Endothelial cell of umbilical vein (primary cell): ENCODE measurements at regions not wholly inside any gene's neighbourhood (a gene's known extent, or its start where the extent isn't known, plus 50 kb on each side); places are given as distances from the start of the nearest gene placed in this dataset.

ENCODE experiments used
- BruUV-seq: library from RNA; stranded (reverse); fragments of 400-500 nt; replicated peaks from 2 replicates; lab custom pipeline; 2021; lab: Mats Ljungman, UMichigan
- CTCF ChIA-PET: fragments of 300-600, 350-600 bp; sonication (Branson Sonifier 250); formaldehyde crosslinking; loops from one replicate; lab custom pipeline; 2021; ENCODE audit warnings: antibody characterized with exemption, inconsistent platforms; lab: Charles Lee
- POLR2A ChIA-PET: fragments of 300-600, 350-600 bp; sonication (Branson Sonifier 250); formaldehyde crosslinking; loops from one replicate; lab custom pipeline; 2021; ENCODE audit warnings: antibody characterized with exemption, inconsistent platforms; lab: Charles Lee
- DNase-seq: peaks from one replicate; pipeline ENCODE4 v3.0.0-alpha.2; 2011; ENCODE audit warnings: low read depth, low spot score
- FAIRE-seq: peaks from 2 replicates; lab custom pipeline; 2011; peaks lifted over from hg19 to GRCh38; lab: Jason Lieb, UNC
- H2AFZ ChIP-seq: 2 replicates; pipeline ENCODE4 v1.6.0; 2012; ENCODE audit warnings: low read depth, low read length, control low read depth, inconsistent platforms
- H3K27ac ChIP-seq: 2 replicates; pipeline ENCODE4 v1.5.1; 2011; ENCODE audit warnings: low read depth, mild to moderate bottlenecking, control low read depth, low read length, moderate library complexity; ENCODE audit not compliant: insufficient read depth
- H3K27me3 ChIP-seq, 2 experiments: 2 replicates each; pipeline versions ENCODE4 v1.6.0 to v1.6.1; 2011; ENCODE audit warnings: low read length in 2 of 2, mixed read lengths in 1 of 2; ENCODE audit not compliant: control insufficient read depth in 2 of 2, insufficient read depth in 2 of 2
- H3K36me3 ChIP-seq, 2 experiments: 2 replicates in 1 of 2; 3 replicates in 1 of 2; pipeline ENCODE4 v1.5.1; 2011; ENCODE audit warnings: low read length in 2 of 2, mild to moderate bottlenecking in 1 of 2, moderate library complexity in 1 of 2; ENCODE audit not compliant: control insufficient read depth in 2 of 2, insufficient read depth in 2 of 2; ENCODE audit errors: extremely low read depth in 1 of 2
- H3K4me1 ChIP-seq: 3 replicates; pipeline ENCODE4 v1.5.1; 2011; ENCODE audit warnings: mild to moderate bottlenecking, low read length; ENCODE audit not compliant: control insufficient read depth, insufficient read depth; ENCODE audit errors: extremely low read depth
- H3K4me2 ChIP-seq: 2 replicates; pipeline ENCODE4 v1.6.1; 2011; ENCODE audit warnings: low read length, control low read depth, mixed read lengths; ENCODE audit not compliant: insufficient read depth
- H3K4me3 ChIP-seq, 3 experiments: fragments of 200-600 bp in 1 of 3; sonication (generic), shearing (Covaris generic) in 1 of 3; replicated peaks in 1 of 3; 2 replicates each; pipeline ENCODE4 v1.5.1; 2011 to 2016; ENCODE audit warnings: control low read depth in 3 of 3, low read length in 3 of 3, mild to moderate bottlenecking in 2 of 3, inconsistent platforms in 1 of 3, low read depth in 1 of 3, moderate library complexity in 1 of 3; ENCODE audit not compliant: insufficient read depth in 1 of 3
- H3K79me2 ChIP-seq: 2 replicates; pipeline ENCODE4 v1.6.0; 2012; ENCODE audit warnings: low read length, inconsistent platforms; ENCODE audit not compliant: control insufficient read depth, insufficient read depth
- H3K9ac ChIP-seq: replicated peaks from 2 replicates; pipeline ENCODE3; 2011; ENCODE audit warnings: low read length, control low read depth; ENCODE audit not compliant: insufficient read depth; ENCODE audit errors: extremely low read depth
- H3K9me1 ChIP-seq: replicated peaks from 3 replicates; pipeline ENCODE4 v1.6.0; 2011; ENCODE audit warnings: mild to moderate bottlenecking, low read length; ENCODE audit not compliant: control insufficient read depth, insufficient read depth; ENCODE audit errors: extremely low read depth
- H3K9me3 ChIP-seq: replicated peaks from 2 replicates; pipeline ENCODE4 v1.5.1; 2012; ENCODE audit warnings: low read length, inconsistent platforms; ENCODE audit not compliant: control insufficient read depth, insufficient read depth
- H4K20me1 ChIP-seq: replicated peaks from 2 replicates; pipeline ENCODE3; 2011; ENCODE audit warnings: mild to moderate bottlenecking, low read length; ENCODE audit not compliant: control insufficient read depth, insufficient read depth; ENCODE audit errors: extremely low read depth
- EZH2 ChIP-seq: IDR thresholded peaks from 2 replicates; pipeline ENCODE4 v1.6.1; 2012; ENCODE audit warnings: borderline replicate concordance, low read depth, mild to moderate bottlenecking, moderate library complexity, low read length, inconsistent platforms; ENCODE audit not compliant: severe bottlenecking
- FOS ChIP-seq: IDR thresholded peaks from 2 replicates; pipeline ENCODE4 v1.6.1; 2011; ENCODE audit warnings: mild to moderate bottlenecking, low read length, moderate library complexity, borderline replicate concordance; ENCODE audit not compliant: insufficient read depth
- GATA2 ChIP-seq: IDR thresholded peaks from 2 replicates; pipeline ENCODE4 v1.7.0; 2011; ENCODE audit warnings: low read depth, mild to moderate bottlenecking, moderate library complexity, mixed read lengths, low read length; ENCODE audit not compliant: insufficient read length, insufficient read depth
- JUN ChIP-seq: IDR thresholded peaks from 2 replicates; pipeline ENCODE4 v1.6.1; 2011; ENCODE audit warnings: borderline replicate concordance, low read depth; ENCODE audit not compliant: insufficient read length, insufficient read depth
- MAX ChIP-seq: IDR thresholded peaks from 2 replicates; pipeline ENCODE4 v1.6.1; 2011; ENCODE audit not compliant: insufficient read depth, insufficient read length
- MYC ChIP-seq: IDR thresholded peaks from one replicate; pipeline ENCODE4 v1.6.1; 2011; ENCODE audit warnings: mild to moderate bottlenecking, low read depth, low read length
- POLR2A ChIP-seq: IDR thresholded peaks from 2 replicates; pipeline ENCODE4 v1.6.1; 2012; ENCODE audit warnings: low read depth, mild to moderate bottlenecking, control low read depth, low read length
- POLR2AphosphoS5 ChIP-seq: IDR thresholded peaks from 2 replicates; pipeline ENCODE4 v1.6.1; 2012; ENCODE audit warnings: low read depth, mild to moderate bottlenecking, control low read depth, low read length, moderate library complexity; ENCODE audit not compliant: insufficient read depth
- dilution Hi-C: fragments of 300-500 bp; cut with MboI; formaldehyde crosslinking; loops from one replicate; pipeline ENCODE4 v1.15.0; 2019; ENCODE audit warnings: low sequenced_read_pairs; ENCODE audit not compliant: extremely low pct_ligation_motif_present
- intact Hi-C: fragments of 100-400 bp; cut with micrococcal nuclease; formaldehyde crosslinking; loops from one replicate; pipeline ENCODE4 v1.10.0; 2022
- TF ChIP-seq, protein P1 (sequence below), 2 donors: IDR thresholded peaks; 1 replicate in 1 of 2; 2 replicates in 1 of 2; pipeline ENCODE4 v1.5.1; 2011; ENCODE audit warnings: low read length in 2 of 2, mild to moderate bottlenecking in 2 of 2, moderate library complexity in 2 of 2, control low read depth in 1 of 2, inconsistent platforms in 1 of 2, low read depth in 1 of 2; ENCODE audit not compliant: insufficient read depth in 1 of 2; ENCODE audit errors: extremely low read depth in 1 of 2

GRCh38 chr3:192042116-192042515 is 581.2 kb downstream of the PYDC2 start:
- dilution Hi-C loops (no loop called here), intact Hi-C loops (no loop called here)
- Histone ChIP-seq H3K4me3 (no peak overlapping the region), H3K9ac (no peak overlapping the region), H3K4me1 (no peaks in the 10 kb centered on the region), H2AFZ (no peak overlapping the region), H3K9me3 (no peaks in the 10 kb centered on the region), H3K9me1 (no peaks in the 10 kb centered on the region), H3K4me2 (no peak overlapping the region), H3K36me3 (no peaks in the 10 kb centered on the region), H3K79me2 (no peaks in the 10 kb centered on the region), H3K27ac (no peak overlapping the region), H4K20me1 (no peaks in the 10 kb centered on the region), H3K27me3 (no peaks in the 10 kb centered on the region)
- ChIA-PET CTCF (no interaction called here), POLR2A (no interaction called here)
- FAIRE-seq (no peak), DNase-seq (no peak)
- no TSS peak for BruUV-seq
- TF ChIP-seq GATA2, result no peak
- TF ChIP-seq JUN, result no peak
- TF ChIP-seq MAX, result no peak
- no peak for TF ChIP-seq EZH2
- TF ChIP-seq MYC, result no peak
- TF ChIP-seq POLR2AphosphoS5, result no peak
- no peak for TF ChIP-seq FOS
- no peak for TF ChIP-seq POLR2A
- TF ChIP-seq, protein P1, sequence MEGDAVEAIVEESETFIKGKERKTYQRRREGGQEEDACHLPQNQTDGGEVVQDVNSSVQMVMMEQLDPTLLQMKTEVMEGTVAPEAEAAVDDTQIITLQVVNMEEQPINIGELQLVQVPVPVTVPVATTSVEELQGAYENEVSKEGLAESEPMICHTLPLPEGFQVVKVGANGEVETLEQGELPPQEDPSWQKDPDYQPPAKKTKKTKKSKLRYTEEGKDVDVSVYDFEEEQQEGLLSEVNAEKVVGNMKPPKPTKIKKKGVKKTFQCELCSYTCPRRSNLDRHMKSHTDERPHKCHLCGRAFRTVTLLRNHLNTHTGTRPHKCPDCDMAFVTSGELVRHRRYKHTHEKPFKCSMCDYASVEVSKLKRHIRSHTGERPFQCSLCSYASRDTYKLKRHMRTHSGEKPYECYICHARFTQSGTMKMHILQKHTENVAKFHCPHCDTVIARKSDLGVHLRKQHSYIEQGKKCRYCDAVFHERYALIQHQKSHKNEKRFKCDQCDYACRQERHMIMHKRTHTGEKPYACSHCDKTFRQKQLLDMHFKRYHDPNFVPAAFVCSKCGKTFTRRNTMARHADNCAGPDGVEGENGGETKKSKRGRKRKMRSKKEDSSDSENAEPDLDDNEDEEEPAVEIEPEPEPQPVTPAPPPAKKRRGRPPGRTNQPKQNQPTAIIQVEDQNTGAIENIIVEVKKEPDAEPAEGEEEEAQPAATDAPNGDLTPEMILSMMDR (IDR thresholded peaks at IDR 0.05; ENCODE audit: extremely low read depth in 1 of 2, insufficient read depth in 1 of 2, low read depth in 1 of 2, low read length in 2 of 2), result no peak
